ENCODE measurements at regions not wholly inside any gene's neighbourhood (a gene's known extent, or its start where the extent isn't known, plus 50 kb on each side); places are given as distances from the start of the nearest gene placed in this dataset.

- H2BK5ac ChIP-seq (ENCODE audit: insufficient read length, low read length) = no peak overlapping the region
- no peak for TF ChIP-seq CTCF (conservative IDR thresholded peaks at IDR 0.05)
Measured at GRCh38 chr6:93087606-93088005, 331.8 kb downstream of the EPHA7 start.

More at GRCh38 chr6:93087606-93088005, 331.8 kb downstream of the EPHA7 start:
- Histone ChIP-seq H4K91ac (ENCODE audit: insufficient read length, low read depth, low read length) (no peak overlapping the region), H3K4ac (ENCODE audit: low read depth, low read length) (no peak overlapping the region), H2BK120ac (ENCODE audit: low read depth, low read length, poor library complexity, severe bottlenecking) (no peak overlapping the region), H2AFZ (ENCODE audit: low read length) (no peak overlapping the region), H3K9me3 (ENCODE audit: control insufficient read depth, low read depth, low read length) (no peaks in the 10 kb centered on the region), H4K5ac (ENCODE audit: insufficient read length, low read depth, low read length) (no peak overlapping the region), H3K4me1 (ENCODE audit: insufficient read depth, low read length) (no peaks in the 10 kb centered on the region), H3K56ac (ENCODE audit: insufficient read length, low read depth, low read length) (no peak overlapping the region), H2AK5ac (ENCODE audit: insufficient read length, low read length) (no peak overlapping the region), H3K27me3 (ENCODE audit: insufficient read depth, low read length) (no peaks in the 10 kb centered on the region), H2BK20ac (ENCODE audit: low read depth, low read length, poor library complexity, severe bottlenecking) (no peak overlapping the region), H3K23me2 (ENCODE audit: insufficient read length, low read depth, low read length, poor library complexity, severe bottlenecking) (no peaks in the 10 kb centered on the region), H4K8ac (replicated peaks; ENCODE audit: insufficient read length, low read depth, low read length) (no peak overlapping the region), H3T11ph (ENCODE audit: low read length) (no peak overlapping the region), H3K23ac (ENCODE audit: insufficient read length, low read depth, low read length) (no peak overlapping the region), H3K4me2 (ENCODE audit: insufficient read depth, insufficient read length, low read length) (no peak overlapping the region), H3K18ac (ENCODE audit: insufficient read length, low read depth, low read length) (no peak overlapping the region), H2BK12ac (ENCODE audit: insufficient read length, low read depth, low read length) (no peak overlapping the region), H3K79me2 (ENCODE audit: insufficient read depth, low read length) (no peaks in the 10 kb centered on the region), H3K27ac (ENCODE audit: insufficient read length, low read depth, low read length) (no peak overlapping the region), H3K79me1 (ENCODE audit: insufficient read depth, low read depth, low read length, poor library complexity, severe bottlenecking) (no peaks in the 10 kb centered on the region), H3K14ac (ENCODE audit: insufficient read depth, low read length) (no peak overlapping the region), H4K20me1 (ENCODE audit: control insufficient read depth, insufficient read depth, insufficient read length) (no peaks in the 10 kb centered on the region), H3K9ac (ENCODE audit: extremely low read depth, insufficient read length, low read length) (no peak overlapping the region), H2BK15ac (ENCODE audit: low read depth, low read length) (no peak overlapping the region)
- no peak overlapping the region for H3K4me3 Mint-ChIP-seq
- no peak for DNase-seq
- H3K36me3 Mint-ChIP-seq (ENCODE audit: insufficient read depth in 1 of 3, low read depth in 3 of 3) = no peaks in the 10 kb centered on the region
- WGBS (ENCODE audit: extremely low coverage, insufficient read length, low lambda C conversion rate) = no CpG with 5 or more reads among the region's 2 CpGs
- H3K27me3 Mint-ChIP-seq (ENCODE audit: low read depth) = no peaks in the 10 kb centered on the region
- no peaks in the 10 kb centered on the region for H3K9me3 Mint-ChIP-seq
- H3K4me1 Mint-ChIP-seq = peaks cover 48 to 50% of the 10 kb centered on the region in 2 experiments
- H3K27ac Mint-ChIP-seq = peak overlapping the region in 1 of 3 experiments; percentile 63; a peak in 1 of 7 replicates

Measured in H9 (cell line).